ENCODE measurements at regions not wholly inside any gene's neighbourhood (a gene's known extent, or its start where the extent isn't known, plus 50 kb on each side); places are given as distances from the start of the nearest gene placed in this dataset.
"Not testable (repeated sequence)": the region's sequence is repeated elsewhere in the genome, so short reads cannot be mapped to it uniquely, and the experiment has no call there.

DNA sequence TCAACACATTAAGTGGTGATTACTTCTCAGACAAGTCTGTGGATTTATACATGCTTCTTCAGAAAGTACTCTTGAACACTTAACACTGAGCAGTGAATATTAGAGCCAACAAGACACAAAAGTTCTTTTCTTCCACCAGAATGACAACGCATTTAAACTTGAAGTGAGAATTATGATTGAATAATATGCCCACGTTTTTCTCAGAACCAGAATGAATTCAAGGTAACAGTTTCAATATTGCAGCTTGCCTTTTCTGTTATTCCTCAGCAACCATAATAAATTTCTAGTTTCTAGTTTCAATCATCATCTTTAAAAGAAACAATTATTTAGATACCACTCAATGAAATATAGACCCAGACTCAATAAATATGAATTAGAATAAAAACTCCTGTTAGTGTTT is 547.0 kb downstream of the NUP35 start:
- DNase-seq, result no peak

DNA sequence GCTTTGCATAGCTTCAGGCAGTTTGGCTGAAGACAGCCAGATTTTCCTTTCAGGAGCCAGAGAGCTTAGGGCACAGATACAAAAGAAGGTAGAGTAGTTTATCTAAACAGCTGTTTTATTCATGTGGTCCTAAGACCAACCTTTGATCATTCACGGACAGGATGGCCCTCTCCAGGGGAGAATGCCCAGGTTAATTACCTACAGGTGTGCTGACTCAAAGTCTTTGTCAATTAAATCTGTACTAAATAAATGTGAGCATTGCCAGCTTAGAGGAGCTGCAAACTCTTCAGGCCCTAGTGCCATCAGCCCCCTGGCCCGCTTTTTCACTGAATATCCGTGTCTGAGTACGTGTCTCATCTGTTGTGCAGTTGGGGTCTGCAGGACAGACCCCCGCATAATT is 554.7 kb downstream of the NUP35 start:
- DNase-seq, result no peak

DNA sequence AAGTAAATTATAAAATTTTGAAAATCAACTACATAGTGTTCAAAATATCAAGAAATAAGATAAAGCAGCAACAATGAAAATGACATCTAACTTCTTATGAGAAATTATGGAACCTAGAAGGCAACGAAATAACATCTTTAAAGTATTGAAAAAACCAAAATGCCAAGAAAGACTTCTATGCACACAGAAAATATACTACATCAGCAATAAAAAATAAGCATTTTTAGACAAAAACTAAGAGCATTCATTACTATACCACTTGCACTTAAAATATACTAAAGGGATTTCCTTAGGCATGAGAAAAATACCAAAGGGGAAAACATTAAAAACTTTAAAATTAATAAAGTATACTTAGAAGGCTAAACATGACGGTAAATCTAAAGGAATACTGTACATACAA is 556.3 kb downstream of the NUP35 start:
- no peak for DNase-seq

DNA sequence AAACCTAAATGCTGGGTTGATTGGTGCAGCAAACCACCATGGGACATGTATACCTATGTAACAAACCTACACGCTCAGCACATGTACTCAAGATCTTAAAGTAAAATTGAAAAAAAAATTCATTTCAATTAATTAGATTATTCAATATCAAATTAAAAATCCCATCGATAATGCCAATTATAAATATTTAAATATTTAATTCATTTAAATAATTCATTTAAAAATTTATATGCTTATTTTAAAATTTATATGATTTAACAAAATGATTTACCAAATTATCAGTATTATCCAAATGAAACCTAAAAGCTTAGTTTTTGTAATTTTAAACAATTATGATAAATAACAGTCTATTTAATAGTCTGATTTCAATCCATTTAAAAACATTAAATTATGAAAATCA is 560.4 kb downstream of the NUP35 start:
- no peak for DNase-seq

DNA sequence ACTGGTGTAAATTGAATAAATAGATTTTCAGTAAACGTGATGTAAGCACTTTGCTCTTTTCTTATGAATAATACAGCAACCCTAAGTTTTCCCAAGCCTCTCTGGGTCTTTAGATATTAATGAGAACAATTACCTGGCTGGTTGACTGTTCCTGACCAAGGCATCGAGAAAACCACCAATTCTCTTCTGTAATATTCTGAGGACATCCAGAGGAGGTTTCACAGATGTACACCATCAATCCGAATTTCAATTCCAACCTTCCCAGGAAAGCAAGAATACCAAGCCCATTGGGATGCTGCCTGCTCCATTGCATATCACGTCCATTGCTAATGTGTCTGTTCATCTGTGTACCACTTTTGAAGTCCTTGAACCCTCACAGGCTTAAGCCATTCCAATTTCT is 571.8 kb downstream of the NUP35 start:
- no peak for DNase-seq

DNA sequence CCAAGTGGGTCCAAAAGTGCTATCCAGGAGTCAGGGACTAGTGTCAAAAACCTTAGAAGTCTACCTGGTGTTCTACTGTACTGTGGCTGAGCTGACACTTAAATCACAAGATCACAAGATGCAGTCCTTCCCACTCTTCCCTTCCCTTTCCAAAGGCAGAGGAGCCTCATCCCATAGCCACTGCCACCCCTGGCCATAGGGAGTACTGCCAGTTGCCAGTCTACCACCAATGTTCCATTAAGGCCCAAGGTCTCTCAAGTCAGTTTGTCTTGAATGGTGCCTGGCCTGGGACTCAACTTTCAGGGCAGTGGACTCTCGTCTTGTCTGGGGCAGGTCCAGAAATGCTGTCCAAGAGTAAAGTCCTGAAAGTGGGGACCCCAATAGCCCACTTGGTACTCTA is 585.6 kb downstream of the NUP35 start:
- no peak for DNase-seq

DNA sequence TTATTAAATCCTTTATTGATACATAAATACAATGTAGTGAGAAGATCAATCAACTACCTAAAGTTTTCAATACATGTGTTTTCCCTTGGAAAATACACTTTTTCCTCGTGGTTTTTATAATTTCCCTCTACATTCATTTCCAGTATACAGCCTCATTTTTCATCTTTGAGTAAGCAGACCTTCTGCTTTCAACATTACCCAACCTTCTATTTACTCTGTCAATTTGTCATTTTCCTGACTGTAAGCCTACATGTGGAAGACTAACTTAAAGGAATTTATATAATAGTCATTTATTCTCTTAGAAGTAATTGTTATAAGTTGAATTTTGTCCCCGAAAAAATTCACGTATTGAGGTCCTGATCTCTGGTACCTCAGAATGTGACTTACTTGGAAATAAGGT is 594.0 kb downstream of the NUP35 start:
- DNase-seq, result no peak

DNA sequence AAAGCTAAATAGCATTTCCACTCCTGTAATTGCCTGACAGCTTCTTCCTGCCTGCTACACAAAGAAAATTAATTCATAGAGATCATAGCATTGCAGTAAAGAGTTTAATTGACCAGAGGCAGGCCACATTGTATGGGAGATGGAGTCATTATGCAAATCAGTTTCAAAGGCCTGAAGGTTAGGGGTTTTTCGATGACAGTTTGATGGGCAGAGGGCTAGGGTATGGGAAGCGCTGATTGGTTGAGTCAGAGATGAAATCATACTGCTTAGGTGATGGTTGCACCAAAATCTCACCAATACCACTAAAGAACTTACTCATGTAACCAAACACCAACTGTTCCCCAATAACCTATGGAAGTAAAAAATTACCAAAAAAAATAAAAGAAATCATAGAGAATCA is 599.0 kb downstream of the NUP35 start:
- no peak for DNase-seq

DNA sequence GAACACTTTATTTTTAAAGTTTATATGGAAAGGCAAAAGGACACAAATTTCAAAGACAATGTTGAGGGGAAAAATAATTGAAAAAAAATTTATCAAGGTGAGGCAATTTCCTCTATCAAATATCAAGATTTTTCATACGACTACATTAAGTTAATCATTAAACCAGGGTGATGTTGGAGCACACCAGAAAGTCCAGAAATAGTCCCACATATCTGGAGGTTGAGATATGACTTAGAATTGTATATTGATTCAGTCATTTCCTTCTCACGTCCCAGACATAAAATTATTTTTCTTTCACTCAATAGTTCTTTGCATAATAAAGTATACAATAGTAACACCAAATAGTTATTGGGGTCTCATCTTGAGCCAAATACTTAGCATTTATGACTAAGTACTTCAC is 605.1 kb downstream of the NUP35 start:
- no peak for DNase-seq

DNA sequence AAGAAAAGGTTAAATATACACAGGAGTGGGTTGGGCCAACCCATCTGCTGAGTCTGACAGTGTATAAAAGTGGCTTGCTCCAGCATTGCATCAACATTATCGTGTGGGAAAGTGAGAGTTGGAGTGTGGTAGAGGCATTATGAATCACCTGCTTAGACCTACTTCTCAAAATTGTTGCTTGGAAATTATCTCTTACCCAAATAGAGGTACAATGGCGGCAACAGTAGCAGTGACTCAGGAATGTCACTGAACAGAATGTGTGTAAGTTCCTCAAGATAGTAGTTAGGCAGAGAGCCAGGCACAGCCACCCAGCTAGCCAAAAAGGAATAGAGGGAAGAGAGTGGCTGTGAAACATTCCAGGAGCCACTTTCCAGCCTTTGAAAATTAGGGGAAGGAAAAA is 616.0 kb downstream of the NUP35 start:
- no peak for DNase-seq

DNA sequence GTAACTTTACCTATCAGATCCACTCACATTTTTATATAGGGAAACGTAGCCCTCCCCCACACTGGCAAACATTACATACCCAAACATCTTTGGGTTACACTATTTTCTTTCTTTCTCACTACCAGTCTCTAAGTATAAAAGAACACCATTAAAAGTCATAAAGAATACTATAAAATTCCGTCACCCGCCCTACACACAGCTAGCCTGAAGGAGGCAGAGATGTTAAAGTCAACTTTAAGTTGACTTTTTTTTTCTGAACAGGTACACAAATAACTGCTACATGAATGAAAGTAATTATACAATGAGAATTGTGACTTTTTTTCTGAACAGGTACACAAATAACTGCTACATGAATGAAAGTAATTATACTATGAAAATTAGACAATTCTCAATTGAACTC is 628.3 kb downstream of the NUP35 start:
- no peak for DNase-seq

DNA sequence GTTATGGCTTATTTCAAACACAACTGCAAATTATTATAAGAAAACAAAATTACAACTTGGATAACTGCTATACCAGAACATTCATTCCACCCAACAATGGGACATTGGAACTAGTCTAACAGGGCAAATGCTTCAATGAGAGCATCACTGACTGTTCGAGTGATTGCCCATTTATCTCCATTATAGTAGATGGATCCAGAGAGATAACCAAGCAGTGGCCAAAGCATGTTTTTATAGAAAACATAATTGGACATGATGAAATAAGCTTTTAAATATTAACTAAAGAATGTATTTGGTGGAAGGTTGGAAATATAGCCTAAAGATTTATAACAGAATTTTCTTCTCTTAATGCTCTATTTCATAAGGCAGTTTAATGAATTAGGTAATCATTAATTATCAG is 634.8 kb downstream of the NUP35 start:
- DNase-seq, result no peak

DNA sequence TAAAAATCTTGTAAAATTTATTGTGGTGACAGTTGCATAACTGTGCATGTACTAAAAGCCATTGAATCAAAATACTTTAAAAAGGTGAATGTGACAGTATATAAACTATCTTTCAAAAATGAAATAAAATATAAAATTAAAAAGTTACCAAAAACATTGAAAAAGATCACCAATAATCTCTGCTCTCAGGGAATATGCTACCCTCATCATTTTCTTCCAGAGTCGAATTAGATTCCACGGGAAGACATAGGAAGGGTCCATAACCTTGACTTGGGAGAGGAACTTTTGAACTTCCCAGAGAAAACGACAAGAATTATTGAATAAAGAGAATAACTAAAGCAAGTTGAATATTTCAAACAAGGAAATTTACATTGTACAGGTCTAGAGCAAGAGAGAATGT is 649.5 kb downstream of the NUP35 start:
- no peak for DNase-seq

DNA sequence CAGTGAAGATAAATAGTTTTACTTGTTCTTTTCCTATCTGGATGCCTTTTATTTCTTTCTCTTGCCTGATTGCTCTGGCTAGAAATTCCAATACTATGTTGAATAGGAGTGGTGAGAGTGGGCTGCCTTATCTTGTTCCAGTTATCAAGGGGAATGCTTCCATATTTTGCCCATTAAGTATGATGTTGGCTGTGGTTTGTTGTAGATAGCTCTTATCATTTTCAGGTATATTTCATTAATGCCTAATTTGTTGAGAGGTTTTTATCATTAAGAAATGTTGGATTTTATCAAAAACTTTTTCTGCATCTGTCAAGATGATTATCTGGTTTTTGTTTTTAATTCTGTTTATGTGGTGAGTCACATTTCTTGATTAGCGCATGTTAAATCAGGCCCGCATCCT is 655.8 kb downstream of the NUP35 start:
- DNase-seq, result no peak

DNA sequence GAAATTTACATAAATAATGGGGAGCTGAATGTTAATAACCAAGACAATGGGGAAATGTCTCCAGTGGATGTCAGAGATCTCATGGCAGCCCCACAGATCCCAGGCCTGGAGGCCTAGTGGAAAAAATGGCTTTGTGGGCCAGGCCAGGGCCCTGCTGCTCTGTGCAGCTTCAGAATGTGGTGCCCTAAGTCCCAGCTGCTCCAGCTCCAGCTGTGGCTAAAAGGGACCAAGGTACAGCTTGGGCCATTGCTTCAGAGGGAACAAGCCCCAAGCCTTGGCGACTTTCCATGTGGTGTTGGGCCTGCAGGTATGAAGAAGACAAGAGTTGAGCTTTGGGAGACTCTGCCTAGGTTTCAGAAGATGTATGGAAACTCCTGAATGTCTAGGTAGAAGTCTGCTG is 658.2 kb downstream of the NUP35 start:
- DNase-seq, result no peak

DNA sequence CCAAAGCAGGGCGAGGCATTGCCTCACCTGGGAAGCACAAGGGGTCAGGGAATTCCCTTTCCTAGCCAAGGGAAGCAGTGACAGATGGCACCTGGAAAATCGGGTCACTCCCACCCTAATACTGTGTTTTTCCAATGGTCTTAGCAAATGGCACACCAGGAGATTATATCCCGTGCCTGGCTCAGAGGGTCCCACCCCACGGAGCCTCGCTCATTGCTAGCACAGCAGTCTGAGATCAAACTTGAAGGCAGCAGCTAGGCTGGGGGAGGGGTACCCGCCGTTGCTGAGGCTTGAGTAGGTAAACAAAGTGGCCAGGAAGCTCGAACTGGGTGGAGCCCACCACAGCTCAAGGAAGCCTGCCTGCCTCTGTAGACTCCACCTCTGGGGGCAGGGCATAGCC is 664.6 kb downstream of the NUP35 start:
- not testable (repeated sequence) for DNase-seq

DNA sequence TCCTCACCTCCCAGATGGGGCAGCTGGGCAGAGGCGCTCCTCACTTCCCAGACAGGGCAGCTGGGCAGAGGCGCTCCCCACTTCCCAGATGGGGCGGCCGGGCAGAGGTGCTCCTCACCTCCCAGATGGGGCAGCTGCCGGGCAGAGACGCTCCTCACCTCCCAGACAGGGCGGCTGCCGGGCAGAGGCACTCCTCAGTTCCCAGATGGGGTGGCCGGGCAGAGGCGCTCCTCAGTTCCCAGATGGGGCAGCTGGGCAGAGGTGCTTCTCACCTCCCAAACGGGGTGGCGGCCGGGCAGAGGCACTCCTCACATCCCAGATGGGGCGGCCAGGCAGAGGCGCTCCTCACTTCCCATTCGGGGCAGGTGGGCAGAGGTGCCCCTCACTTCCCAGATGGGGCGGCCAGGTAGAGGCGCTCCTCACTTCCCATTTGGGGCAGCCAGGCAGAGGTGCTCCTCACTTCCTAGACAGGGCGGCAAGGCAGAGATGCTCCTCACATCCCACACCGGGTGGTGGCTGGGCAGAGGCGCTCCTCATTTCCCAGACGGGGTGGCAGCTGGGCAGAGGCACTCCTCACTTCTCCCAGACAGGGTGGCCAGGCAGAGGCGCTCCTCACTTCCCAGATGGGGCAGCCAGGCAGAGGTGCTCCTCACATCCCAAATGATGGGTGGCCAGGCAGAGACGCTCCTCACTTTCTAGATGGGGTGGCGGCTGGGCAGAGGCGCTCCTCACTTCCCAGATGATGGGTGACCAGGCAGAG is 668.1 kb downstream of the NUP35 start:
- not testable (repeated sequence) for DNase-seq

DNA sequence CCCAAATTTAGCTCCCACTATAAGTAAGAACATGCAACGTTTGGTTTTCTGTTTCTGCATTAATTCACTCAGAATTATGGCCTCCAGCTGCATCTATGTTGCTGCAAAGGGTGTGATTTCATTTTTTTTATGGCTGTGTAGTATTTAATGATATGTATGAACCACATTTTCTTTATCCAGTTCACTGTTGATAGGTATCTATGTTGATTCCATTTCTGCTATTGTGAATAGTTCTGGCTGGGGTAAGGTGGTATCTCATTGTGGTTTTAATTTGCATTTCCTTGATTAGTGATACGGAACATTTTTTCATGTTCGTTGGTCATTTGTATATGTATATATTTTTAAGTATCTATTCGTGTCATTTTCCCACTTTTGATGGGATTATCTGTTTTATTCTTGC is 674.3 kb downstream of the NUP35 start:
- no peak for DNase-seq

DNA sequence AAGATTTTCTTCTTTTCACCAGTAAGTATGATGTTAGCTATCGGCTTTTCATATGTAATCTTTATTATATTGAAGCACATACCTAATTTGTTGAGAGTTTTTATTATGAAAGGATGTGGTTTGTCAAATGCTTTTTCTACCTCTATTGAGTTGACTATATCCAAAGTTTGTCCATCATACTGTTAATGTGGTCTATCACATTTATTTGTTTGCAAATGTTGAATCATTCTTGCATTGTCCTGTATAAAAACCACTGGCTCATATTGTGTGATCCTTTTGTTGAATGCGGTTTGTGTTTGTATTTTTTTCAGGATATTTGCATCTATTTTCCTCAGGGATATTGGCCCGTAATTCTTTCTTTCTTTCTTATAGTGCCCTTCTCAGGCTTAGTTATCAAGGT is 675.5 kb downstream of the NUP35 start:
- no peak for DNase-seq

DNA sequence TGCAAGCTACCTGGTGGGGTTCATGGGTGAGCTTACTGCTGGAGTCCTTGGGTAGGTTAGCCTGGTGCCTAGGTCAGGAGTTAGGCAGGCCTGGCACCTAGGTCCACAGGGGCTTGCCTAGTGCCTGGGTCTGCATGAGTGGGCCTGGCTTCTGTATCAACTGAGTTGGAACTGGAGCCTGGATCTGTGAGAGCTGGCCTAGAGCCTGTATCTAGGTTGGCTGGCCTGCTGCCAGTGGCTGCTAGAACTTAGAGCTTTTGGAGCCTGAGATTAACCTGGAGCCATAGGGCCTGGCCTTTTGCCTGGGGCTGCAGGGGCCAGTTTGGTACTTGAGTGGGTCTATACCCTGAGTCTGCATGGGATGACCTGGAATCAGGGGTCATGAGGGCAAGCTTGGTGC is 679.4 kb downstream of the NUP35 start:
- no peak for DNase-seq

DNA sequence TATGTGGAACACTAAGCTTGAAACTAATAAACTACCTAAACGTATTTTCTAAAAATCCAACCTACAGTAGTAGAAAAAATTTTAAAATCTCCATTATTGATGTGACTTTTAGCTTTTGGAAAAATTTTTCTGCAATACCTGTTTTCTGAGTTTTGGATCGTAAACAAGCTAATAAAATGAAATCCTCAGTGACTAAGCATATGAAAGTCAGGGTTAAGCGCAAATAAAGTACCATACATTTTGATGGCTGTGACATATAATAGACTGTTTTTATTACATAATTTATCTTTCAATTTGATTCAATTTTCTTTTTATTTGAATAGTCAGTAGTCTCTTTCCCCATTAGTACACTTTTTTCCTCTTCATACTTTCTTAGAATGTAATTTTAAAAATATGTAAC is 683.6 kb downstream of the NUP35 start:
- no peak for DNase-seq

DNA sequence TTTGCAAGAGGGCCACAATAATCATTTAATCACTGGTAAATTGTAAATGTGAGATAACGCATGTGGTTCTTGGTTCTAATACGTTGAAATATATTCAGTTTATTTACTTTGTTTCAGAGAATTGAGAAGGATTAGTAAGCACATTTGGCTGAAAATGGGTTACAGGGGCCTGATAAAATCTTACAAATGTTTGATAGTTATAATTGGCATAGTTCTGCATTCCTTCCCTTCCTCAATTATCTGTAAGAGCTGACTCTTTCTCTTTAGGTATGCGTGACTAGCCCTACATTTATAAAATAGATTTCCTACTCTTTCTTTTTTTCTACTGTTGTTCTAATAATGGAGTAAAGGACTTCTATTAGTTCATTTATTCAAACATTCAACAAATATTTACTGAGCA is 685.2 kb downstream of the NUP35 start:
- DNase-seq, result no peak

DNA sequence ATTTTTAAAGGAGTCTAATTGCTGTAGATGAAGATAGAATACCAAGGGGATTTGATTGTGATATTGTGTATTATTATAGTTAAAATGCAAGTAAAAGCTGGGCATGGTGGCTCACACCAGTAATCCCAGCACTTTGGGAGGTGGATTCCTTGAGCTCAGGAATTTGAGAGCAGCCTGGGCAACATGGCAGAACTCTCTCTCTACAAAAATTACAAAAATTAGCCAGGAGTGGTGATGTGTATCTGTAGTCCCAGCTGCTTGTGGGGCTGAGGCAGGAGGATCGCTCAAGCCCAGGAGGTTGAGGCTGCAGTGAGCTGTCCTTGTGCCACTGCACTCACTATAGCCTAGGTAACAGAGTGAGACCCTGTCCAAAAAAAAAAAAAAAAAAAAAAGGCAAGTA is 687.0 kb downstream of the NUP35 start:
- DNase-seq, result no peak

DNA sequence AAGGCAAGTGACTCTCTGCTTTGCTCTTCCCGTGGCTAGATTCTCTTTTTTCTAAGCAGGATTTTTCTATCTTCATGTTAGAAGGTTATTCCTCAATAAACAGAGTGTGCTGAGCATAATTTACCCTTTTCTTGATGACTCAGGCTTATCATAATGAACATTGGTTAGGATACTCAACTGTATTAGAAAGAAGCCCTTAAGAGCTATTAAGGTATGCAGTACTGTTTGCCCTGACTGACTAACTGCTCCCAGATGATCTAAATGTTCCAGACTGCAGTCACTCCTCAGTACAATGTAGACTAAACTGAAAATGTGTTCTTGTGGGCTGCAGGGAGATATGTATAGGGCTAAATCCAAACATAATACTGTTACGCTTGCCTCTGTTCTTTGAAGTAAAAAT is 687.8 kb downstream of the NUP35 start:
- DNase-seq, result no peak

DNA sequence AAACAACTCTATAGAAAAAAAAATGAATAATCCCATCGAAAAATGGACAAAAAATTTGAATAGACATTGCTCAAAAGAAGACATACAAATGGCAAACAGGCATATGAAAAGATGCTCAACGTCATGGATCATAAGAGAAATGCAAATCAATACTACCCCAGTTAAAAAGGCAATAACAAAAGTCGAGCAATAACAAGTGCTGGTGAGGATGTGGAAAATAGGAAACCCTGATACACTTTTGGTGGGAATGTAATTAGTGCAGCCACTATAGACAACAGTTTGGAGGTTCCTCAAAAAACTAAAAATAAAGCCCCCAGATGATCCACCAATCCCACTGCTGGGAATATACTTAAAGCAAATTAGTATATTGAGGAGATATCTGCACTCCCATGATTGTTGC is 701.5 kb downstream of the NUP35 start:
- DNase-seq, result no peak

DNA sequence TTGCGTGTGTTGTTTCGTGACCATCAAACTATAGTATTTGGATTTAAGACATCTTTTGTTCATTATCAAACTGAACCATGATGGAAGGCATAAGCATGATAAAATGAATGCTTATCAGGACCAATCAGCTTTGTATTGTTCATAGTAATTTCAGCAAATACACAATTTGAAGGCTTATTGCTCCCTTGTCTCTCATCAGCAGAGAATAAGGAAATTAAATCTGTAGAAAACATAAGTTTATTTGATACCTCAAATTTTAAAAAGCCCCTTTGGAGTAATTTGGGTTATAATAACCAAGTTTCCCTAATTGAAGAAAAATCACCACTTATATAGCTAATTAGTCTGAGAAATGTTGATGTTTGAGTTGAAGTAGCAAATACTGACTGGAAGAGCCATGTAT is 705.7 kb downstream of the NUP35 start:
- DNase-seq, result no peak
